Right renal pelvis (tissue), 4 donors: ENCODE measurements at regions not wholly inside any gene's neighbourhood (a gene's known extent, or its start where the extent isn't known, plus 50 kb on each side); places are given as distances from the start of the nearest gene placed in this dataset.
"Not testable (repeated sequence)": the region's sequence is repeated elsewhere in the genome, so short reads cannot be mapped to it uniquely, and the experiment has no call there.

ENCODE experiments used
- DNase-seq, 4 donors: peaks; one replicate each; pipeline ENCODE4 v3.0.0-alpha.2; 2013; ENCODE audit warnings: low read depth in 4 of 4, low spot score in 3 of 4, missing footprints in 1 of 4

DNA sequence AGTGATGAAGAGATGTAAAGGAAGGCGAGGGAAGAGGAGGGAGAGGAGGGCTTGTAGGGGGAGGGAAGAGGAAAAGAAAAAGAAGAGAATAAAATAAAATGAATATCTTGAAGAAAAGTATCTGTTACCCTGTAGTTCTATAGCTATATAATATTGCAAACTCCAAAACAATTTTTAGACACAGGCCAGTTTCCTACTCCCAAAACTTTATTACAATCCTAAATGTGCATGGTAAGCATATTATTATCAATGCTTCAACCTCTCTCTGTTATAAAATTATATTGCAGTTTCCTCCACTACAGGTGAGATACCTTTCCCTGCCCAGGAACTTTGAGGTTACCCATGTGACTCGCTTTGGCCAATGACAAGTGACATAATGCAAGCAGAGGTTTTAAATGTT lies 1351.6 kb upstream of the NRXN1 start:
- no peak for DNase-seq

DNA sequence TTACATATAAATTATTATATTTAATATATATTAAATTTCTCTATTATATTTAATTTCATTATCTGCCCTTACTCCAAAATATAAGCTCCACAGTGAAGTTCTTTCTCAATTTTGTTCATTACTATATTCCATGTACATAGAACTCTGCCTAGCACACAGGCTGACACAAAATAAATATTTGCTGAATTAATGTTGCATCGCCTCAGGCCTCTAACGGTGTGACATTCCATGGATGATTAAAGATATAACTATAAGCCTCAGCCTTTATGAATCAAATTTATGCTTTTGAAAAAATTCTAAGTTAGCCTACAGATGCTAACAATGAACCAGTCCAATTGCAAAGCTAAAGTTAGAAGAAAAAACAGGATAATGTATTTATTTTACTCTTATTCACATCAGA lies 1337.2 kb upstream of the NRXN1 start:
- no peak for DNase-seq

DNA sequence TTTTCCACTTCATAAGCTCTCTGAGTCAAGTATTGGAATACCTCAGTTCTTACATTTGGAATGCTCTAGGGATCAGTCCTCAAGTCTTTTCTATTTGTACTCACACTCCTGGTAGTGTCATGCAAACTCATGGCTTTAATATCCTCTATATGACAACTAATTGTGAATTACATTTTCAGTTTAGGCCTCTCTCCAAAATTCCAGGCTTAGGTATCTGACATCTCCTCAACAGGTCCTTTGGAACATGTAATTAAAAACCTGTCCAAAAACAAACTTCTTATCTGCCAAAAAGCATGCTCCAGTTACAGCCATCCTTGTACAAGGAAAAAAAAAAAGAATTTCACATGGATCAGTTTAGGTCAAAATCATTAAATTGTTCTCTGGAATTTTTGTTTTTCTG lies 1336.2 kb upstream of the NRXN1 start:
- no peak for DNase-seq

DNA sequence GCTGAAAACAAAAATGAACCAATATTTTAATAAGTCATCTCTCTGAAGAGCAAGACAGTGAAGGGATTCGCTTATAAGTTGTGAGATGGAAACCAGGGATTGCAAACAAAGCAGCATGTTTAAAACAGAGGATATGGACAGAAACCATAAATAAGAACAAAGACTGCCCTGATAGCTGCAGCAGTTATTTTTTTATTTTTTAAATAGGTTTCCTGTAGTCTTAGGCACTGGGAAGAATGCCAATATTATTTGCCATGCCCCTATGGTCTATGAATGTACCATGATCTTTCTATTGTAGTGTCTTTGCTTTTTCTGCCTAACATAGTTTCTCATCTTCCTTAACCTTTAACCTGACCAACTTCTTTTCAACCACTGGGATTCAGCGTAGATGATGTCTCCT lies 1334.0 kb upstream of the NRXN1 start:
- DNase-seq = no peak

DNA sequence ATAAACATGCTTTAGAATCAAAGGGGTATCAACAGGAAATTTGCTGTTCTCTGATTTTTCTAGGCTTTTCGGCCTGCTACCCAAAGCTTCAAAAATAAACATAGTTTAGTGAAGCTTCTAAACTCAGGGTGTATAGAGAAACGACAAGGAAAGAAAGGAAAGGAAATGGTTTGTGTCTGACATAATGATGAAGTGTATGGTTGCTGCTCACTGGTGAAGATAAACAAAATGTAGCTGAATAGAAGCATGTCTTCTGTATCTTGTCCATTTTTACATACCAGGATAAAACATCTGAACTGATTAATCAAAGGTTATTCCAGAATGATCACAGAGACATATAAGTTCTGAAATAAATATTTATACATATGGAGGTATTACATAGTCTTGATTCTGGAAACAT lies 1324.6 kb upstream of the NRXN1 start:
- no peak for DNase-seq

DNA sequence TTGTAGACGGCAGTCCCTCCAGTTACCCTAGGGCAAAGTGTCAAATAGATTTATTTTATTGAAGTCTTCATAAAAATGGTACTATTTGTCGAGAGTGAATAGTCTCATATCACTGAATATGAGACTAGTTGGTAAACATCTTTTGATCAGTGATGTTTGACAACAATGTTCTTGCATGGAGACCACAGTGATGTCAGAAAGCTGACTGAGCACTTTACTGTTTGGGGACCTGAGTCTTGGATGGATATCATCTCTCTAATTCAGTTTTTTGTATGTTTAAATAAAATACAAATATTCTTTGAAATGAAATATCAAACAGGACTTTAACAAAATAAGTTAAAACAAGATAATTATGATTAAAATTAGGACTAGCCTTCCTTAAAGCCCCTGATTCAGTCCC lies 1315.4 kb upstream of the NRXN1 start:
- DNase-seq = no peak

DNA sequence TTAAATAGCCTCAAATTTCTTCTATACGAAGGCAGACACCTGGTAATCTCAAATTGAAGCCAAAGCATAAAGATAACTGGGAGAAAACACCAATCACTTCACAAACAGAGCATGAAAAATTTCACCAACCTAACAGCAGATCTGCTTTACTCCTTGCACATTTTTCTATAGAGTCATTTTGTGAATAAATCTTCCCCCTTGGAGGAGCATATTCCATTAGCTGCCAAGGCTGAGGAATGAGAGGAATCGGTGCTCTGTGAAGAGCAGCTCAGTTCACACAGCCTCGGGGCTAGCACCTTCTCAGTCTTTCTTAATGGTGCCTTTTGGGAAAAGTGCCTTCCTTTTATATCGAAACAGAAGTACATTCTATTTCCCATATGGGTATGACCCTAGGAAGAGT lies 1313.7 kb upstream of the NRXN1 start:
- no peak for DNase-seq

DNA sequence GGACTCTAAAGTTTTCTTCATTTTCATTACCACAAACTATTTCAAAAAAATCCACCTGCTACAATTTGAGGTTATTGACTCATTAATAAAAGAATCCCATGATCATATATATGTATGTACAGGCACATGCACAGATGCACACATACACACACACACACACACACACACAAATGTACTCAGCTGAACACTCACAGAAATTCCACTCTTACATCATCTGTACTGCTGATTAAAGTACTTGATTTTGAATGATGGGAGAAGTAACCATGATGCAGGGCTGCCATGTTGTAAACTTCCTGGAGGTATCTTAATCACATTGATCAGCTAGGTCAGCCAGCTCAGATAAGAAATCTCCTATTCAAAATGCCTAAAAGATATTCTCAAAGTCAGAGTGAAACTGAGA lies 1313.2 kb upstream of the NRXN1 start:
- no peak for DNase-seq

DNA sequence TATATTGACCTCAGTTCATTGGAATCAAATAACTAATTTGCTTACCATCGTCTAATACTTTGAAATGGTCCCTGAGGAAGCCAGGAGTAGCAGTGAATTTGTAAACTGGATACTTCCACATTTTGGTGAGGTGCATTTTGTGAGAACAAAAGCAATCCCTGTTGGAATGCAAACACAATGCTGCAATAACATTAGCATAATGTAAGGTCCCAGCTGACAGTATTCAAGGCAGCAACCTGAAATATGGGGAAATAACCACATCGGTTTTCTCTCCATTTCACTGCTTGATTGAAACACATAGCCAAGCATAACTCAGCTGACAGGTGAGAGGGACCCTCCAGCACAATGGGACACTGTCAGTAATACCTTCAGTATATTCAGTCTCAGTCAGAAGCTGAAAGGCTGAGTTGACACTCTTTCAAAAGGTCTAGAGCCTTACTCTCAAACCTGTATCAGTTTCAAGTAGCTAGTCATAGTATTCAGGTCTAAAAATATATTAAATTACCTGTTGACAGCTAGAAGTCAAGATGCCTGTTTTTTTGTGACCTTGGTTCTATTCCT lies 1311.9 kb upstream of the NRXN1 start:
- DNase-seq = no peak

DNA sequence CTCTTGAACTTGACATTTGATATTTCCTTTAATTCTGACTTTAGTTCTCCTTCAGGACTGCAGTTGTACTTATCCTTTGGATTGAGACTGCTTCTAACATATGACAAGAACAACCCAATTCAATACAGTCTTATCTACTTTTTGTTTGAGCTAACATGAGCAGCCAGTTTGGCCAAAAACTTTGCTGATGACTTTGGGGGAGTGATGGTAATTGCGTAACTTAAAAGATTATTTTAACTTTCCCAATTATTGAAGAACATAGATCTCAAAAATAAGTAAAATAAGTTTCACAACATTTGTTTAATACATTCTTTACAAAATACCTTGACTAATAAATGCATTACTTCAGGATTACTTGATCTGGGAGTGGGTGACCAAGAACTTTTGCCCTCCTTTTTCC lies 1311.1 kb upstream of the NRXN1 start:
- DNase-seq = no peak

DNA sequence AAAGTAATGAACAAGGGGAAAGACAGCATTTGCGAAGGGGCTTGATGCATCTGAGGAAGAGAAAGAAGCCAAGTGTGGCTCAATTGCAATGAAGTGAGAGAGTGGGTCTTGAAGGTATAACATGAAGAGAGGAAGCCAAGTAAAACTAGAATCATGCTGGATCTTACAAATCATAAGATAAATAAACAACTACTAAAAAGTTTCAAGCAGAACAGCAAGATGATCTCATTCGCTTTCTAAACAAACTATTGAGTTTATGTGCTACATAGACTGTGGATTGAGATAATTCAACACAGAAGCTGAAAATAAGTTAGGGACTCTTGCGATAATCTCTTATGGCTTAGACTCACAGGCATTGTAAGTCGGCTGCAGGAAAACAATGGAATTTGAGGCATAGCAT lies 1310.5 kb upstream of the NRXN1 start:
- no peak for DNase-seq

DNA sequence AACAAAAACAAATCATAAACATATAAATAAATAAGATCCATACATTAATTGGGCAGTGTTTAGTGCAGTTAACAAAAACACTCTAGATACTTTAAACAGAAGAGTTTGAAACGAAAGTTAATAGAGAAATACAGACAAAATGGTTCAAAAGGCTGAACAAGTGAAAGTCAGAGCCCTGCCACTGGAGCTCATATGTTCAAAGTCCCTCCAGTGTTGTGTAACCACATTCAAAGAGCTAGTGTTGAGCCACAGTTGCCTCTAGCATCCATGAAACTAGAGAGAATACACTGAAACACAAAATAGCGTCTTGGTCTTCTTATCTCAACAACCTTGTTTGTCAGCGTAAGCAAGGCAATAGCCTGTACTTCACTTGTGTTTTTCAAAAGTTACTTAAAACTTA lies 1309.8 kb upstream of the NRXN1 start:
- DNase-seq = no peak

DNA sequence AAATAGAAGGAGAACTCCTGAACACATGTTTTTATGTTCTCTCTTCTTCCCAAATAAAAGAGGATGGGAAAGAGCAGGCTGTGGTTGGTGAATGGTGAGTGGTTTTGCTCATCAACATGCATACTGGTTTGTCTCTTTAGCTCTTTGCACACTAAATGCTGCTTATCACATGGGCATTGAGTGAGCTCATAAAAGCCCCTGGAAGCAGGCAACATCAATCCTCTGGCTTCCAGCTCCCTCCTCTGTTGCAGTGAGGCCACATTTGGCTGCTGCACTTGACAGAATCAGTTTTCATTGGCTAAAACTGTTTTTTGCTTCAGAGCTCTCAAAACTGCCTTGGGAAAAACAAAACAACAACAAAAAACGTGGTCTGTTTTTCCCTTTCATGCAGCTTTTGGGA lies 1308.2 kb upstream of the NRXN1 start:
- DNase-seq = no peak

DNA sequence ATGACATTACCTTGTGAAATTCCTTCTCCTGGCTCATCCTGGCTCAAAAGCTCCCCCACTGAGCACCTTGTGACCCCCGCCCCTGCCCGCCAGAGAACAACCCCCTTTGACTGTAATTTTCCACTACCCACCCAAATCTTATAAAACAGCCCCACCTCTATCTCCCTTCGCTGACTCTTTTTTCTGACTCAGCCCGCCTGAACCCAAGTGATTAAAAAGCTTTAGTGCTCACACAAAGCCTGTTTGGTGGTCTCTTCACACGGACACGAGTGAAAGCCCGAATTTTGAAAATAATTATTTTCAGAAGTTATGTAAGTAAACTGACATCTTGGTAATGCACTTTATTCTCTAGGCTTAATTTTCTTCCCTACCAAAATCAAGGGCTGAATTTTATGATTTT lies 1305.9 kb upstream of the NRXN1 start:
- not testable (repeated sequence) for DNase-seq

DNA sequence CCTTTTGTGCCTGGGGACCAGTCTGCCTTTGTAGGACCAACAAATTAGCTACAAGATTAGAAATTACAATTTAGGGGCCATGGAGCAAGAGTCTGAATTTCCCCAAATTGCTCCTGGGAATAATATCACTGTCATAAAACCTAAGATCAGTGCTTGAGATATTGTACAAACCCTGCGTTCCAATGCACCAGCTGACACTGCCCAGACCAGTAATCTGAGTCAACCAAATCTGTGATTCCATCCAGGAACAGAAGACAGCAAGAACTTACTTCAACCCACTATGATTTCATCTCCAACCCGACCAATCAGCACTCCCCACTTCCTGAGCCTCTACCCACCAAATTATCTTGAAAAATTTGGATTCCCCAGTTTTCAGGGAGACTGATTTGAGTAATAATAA lies 1305.0 kb upstream of the NRXN1 start:
- no peak for DNase-seq

DNA sequence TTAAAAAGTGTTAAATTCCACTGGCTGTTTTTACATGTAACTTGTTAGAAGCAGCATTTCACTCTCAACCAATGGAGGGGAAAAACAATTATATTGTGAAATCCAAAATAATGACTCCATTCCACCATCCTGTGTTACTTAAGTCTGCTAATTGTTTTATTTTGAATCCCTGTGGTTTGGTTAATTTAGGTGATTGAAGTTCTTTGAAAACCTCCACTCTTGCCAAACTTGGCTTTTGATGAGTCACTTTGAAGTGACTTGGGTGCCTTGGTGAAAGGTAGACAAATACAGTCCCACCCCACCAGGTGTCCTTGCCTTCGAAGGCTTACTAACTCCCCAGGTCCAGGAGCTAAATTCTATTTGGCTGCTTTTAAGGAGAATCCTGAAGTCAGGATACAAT lies 1303.8 kb upstream of the NRXN1 start:
- DNase-seq = no peak

DNA sequence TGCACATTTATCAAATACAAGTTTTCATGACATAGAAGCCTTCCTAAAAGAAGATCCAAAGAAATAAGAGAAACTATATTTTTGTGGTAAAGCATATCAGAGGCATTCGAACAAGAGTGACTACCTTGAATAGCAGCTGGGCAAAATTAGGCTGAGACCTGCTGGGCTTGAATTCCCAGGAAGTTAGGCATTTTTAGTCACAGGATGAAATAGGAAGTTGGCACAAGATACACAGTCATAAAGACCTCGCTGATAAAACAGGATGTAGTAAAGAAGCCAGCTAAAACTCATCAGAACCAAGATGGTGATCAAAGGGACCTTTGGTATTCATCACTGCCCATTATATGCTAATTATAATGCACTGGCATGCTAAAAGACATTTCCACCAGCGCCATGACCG lies 1302.3 kb upstream of the NRXN1 start:
- DNase-seq = no peak

DNA sequence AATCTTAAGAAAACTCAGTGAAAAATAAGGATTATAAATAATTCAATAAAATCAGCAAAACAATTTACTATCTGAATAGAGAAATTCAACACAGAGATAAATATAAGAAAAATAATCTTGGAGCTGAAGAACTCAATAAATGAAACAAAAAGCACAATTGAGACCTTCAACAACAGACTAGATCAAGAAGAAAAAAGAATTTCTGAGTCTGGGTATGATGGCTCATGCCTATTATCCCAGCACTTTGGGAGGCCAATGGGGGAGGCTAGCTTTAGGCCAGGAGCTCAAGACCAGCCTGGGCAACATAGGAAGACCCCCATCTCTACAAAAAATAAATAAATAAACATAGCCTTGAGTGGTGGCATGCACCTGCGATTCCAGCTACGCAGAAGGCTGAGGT lies 1295.7 kb upstream of the NRXN1 start:
- DNase-seq = no peak

DNA sequence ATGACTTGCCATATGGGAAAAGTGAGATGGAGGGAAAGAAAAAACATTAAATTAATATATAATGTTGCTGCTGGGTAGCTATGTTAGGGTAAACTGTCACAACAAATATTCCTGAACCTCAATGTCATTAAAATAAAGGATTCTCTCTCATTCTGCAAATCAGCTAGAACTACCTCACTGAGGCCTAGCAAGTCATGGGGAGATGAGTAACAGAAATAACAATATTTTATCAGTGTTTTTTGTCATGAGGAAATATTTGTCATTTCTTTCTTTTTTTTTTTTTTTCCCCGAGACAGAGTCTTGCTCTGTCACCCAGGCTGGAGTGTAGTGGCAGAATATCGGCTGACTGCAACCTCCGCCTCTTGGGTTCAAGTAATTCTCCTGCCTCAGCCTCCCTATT lies 1282.3 kb upstream of the NRXN1 start:
- no peak for DNase-seq

DNA sequence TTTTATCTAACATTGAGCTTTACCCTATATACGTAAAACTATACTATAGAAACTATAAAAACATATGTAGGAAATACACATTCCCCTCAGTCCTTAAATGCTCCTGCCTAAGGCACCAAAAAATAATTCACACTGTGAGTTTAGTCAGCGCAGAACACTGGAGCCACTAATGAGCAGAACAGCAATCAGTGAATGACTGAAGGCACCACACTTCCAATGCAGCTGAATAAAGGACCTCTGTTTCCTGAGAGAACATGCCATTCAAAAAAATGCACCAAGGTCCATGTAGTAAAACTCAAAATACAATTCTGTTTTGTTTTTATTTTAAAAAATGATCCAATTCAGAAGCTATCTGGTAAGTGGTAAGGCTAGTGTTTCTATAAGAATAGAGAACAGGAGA lies 1280.6 kb upstream of the NRXN1 start:
- no peak for DNase-seq

DNA sequence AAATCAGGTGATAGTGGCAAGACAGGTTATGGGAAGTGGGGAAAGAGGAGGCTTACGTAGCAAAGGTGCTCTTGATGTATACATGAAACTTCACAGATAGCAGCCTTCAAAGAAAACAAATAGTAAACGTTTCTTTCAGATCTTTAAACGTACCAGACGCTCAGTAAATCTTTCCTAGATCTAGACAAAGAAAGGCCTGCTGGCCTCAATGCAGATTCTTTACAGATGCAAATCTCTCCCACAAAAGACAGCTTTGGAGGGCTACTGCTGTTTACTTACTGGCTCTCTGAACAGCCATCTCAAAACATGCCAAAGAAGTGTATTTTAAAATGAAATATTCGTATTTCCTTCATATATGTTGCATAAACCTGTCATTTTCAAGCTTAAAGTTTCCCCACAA lies 1279.9 kb upstream of the NRXN1 start:
- DNase-seq = no peak

DNA sequence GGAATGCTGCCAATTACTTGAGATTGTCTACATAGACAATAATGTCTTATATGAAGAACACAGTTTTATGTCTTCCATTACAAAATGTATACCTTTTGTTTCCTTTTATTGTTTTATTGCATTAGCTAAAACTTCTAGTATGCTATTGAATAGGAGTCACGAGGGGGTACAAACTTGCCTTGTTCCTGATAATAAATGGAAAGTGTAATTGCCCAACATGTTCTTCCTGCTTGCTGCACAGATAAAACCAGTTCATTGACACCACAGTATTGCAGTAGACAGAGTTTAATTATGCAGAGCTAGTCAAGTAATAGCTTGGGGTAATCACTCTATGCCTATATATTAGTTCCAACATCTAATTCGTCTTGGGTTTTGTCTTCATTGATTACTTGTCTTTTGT lies 1276.2 kb upstream of the NRXN1 start:
- DNase-seq = no peak

DNA sequence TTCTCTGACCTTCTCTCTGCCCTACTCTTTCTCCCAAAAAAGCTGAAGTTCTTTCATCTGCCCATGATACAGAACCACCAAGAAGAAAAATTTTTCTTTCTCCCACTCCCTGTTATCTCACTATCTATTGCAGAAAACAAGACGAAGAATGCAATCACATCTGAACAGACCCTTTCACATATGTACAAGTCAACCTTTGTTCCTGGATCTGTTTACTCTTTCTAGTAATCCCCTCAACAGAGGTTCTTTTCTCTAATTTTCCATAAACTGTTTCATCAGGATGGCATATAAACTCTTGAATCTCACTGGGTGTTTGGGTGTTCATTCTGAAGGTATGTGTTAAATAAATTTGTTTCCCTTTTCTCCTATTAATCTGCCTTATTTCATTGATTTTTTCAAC lies 1262.7 kb upstream of the NRXN1 start:
- DNase-seq = no peak

DNA sequence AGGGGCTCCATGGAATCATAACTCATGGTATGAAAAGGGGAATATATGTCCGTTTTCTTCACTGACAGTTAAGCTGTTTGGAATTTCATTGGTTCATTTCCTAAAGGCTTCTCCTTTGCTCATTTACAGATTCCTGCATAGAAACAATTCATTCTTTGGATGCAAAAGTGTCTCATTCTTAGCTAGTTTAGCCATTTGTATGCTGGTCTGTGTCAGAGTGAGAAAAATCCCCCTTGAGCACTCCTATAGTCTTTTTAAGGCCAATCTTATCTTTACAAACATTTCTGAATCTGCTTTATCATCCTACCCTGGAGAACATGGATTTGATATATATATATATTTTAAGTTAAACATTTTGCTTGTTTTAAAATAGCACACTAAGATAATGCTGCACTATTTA lies 1260.9 kb upstream of the NRXN1 start:
- DNase-seq = no peak
